ENCODE measurements at regions not wholly inside any gene's neighbourhood (a gene's known extent, or its start where the extent isn't known, plus 50 kb on each side); places are given as distances from the start of the nearest gene placed in this dataset.
"Not testable (repeated sequence)": the region's sequence is repeated elsewhere in the genome, so short reads cannot be mapped to it uniquely, and the experiment has no call there.

- TF ChIP-seq POLR2A (IDR thresholded peaks at IDR 0.05) (no peak), CTCF (IDR thresholded peaks at IDR 0.05) (no peak)
- Histone ChIP-seq H3K4me3 (no peak overlapping the region), H3K9me3 (no peaks in the 10 kb centered on the region), H3K4me1 (no peaks in the 10 kb centered on the region), H3K27me3 (no peaks in the 10 kb centered on the region), H3K27ac (no peak overlapping the region), H3K36me3 (no peaks in the 10 kb centered on the region)
- no peak for DNase-seq
These were observed 600.5 kb upstream of the RBFOX1 start for GRCh38 chr16:6732166-6732565.

- Histone ChIP-seq H3K4me1 (no peaks in the 10 kb centered on the region), H3K36me3 (no peaks in the 10 kb centered on the region)
- TF ChIP-seq POLR2A (IDR thresholded peaks at IDR 0.05) = no peak
- TF ChIP-seq CTCF (IDR thresholded peaks at IDR 0.05) = no peak
These were observed 604.3 kb upstream of the RBFOX1 start for GRCh38 chr16:6728381-6728780.

GRCh38 chr16:6726621-6727020, 606.0 kb upstream of the RBFOX1 start:
- Histone ChIP-seq H3K27me3 (no peaks in the 10 kb centered on the region), H3K36me3 (no peaks in the 10 kb centered on the region), H3K9me3 (no peaks in the 10 kb centered on the region), H3K4me1 (no peaks in the 10 kb centered on the region), H3K4me3 (no peak overlapping the region), H3K27ac (no peak overlapping the region)
- no peak for TF ChIP-seq CTCF (IDR thresholded peaks at IDR 0.05)
- TF ChIP-seq POLR2A (IDR thresholded peaks at IDR 0.05) = no peak
- DNase-seq = no peak

More at GRCh38 chr16:6728381-6728780, 604.3 kb upstream of the RBFOX1 start:
- DNase-seq = no peak
- H3K27me3 ChIP-seq = no peaks in the 10 kb centered on the region
- no peak overlapping the region for H3K27ac ChIP-seq
- H3K4me3 ChIP-seq = no peak overlapping the region
- H3K9me3 ChIP-seq = no peaks in the 10 kb centered on the region

- no peaks in the 10 kb centered on the region for H3K4me1 ChIP-seq
- no peaks in the 10 kb centered on the region for H3K36me3 ChIP-seq
- no peak overlapping the region for H3K27ac ChIP-seq
- H3K27me3 ChIP-seq = no peaks in the 10 kb centered on the region
- H3K9me3 ChIP-seq = no peaks in the 10 kb centered on the region
- TF ChIP-seq CTCF (IDR thresholded peaks at IDR 0.05) (no peak), POLR2A (IDR thresholded peaks at IDR 0.05) (no peak)
- no peak for DNase-seq
- no peak overlapping the region for H3K4me3 ChIP-seq
These were observed 606.9 kb upstream of the RBFOX1 start for GRCh38 chr16:6725634-6726331.

DNA sequence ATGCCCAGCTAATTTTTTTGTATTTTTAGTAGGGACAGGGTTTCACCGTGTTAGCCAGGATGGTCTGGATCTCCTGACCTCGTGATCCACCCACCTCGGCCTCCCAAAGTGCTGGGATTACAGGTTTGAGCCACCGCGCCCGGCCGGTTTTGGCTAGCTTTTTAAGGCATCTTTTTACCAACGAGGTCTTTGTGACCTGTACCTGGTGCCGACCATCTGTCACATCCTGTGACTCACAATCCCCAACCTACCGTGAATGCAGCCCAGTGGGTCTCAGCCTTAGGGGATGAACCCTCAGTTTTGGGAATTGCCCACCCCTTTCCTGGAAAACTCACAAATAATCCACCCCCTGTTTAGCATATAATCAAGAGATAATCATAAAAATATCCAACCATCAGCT, 607.4 kb upstream of the RBFOX1 start:
- not testable (repeated sequence) for H3K9me3 ChIP-seq, H3K4me3 ChIP-seq, H3K27ac ChIP-seq, H3K4me1 ChIP-seq, DNase-seq, H3K27me3 ChIP-seq, H3K36me3 ChIP-seq

GRCh38 chr16:6722786-6723185, 609.9 kb upstream of the RBFOX1 start:
- no peak overlapping the region for H3K4me3 ChIP-seq
- TF ChIP-seq CTCF (IDR thresholded peaks at IDR 0.05) (no peak), POLR2A (IDR thresholded peaks at IDR 0.05) (no peak)
- H3K36me3 ChIP-seq = no peaks in the 10 kb centered on the region
- H3K27me3 ChIP-seq = no peaks in the 10 kb centered on the region
- H3K4me1 ChIP-seq = no peaks in the 10 kb centered on the region
- DNase-seq = no peak
- H3K9me3 ChIP-seq = no peaks in the 10 kb centered on the region
- no peak overlapping the region for H3K27ac ChIP-seq
